COLO668 (cell line): ENCODE measurements at regions not wholly inside any gene's neighbourhood (a gene's known extent, or its start where the extent isn't known, plus 50 kb on each side); places are given as distances from the start of the nearest gene placed in this dataset.

Experiments
- DNase-seq: peaks from one replicate; lab custom pipeline; 2025; ENCODE audit not compliant: unreplicated experiment; lab: John Stamatoyannopoulos, UW

- no peak for DNase-seq
Observed at GRCh38 chr6:22082218-22082617, 214.6 kb downstream of the PRL start.

- no peak for DNase-seq
Observed at GRCh38 chr6:22083119-22083518, 213.7 kb downstream of the PRL start.

GRCh38 chr6:22087960-22088706, 208.7 kb downstream of the PRL start:
- no peak for DNase-seq

- no peak for DNase-seq
Observed at GRCh38 chr6:22091424-22091948, 205.3 kb downstream of the PRL start.

- DNase-seq, result no peak
Observed at GRCh38 chr6:22095836-22096235, 201.0 kb downstream of the PRL start.

GRCh38 chr6:22098601-22099031, 198.2 kb downstream of the PRL start:
- DNase-seq, result no peak

GRCh38 chr6:22099231-22099630, 197.6 kb downstream of the PRL start:
- DNase-seq, result no peak

- DNase-seq, result no peak
Observed at GRCh38 chr6:22099923-22100322, 196.9 kb downstream of the PRL start.

GRCh38 chr6:22101163-22101562, 195.7 kb downstream of the PRL start:
- DNase-seq, result no peak

- no peak for DNase-seq
Observed at GRCh38 chr6:22102671-22103070, 194.2 kb downstream of the PRL start.

GRCh38 chr6:22106451-22106850, 190.4 kb downstream of the PRL start:
- DNase-seq, result no peak

GRCh38 chr6:22106961-22107360, 189.9 kb downstream of the PRL start:
- no peak for DNase-seq

- DNase-seq, result no peak
Observed at GRCh38 chr6:22108199-22108598, 188.6 kb downstream of the PRL start.

- DNase-seq, result no peak
Observed at GRCh38 chr6:22110061-22110460, 186.8 kb downstream of the PRL start.

- no peak for DNase-seq
Observed at GRCh38 chr6:22112461-22112860, 184.4 kb downstream of the PRL start.

- DNase-seq, result no peak
Observed at GRCh38 chr6:22113026-22113766, 183.6 kb downstream of the PRL start.

GRCh38 chr6:22115559-22115958, 181.3 kb downstream of the PRL start:
- no peak for DNase-seq

- DNase-seq, result no peak
Observed at GRCh38 chr6:22117631-22118030, 179.2 kb downstream of the PRL start.

- DNase-seq, result no peak
Observed at GRCh38 chr6:22119500-22119899, 177.3 kb downstream of the PRL start.

GRCh38 chr6:22124756-22125155, 172.1 kb downstream of the PRL start:
- no peak for DNase-seq

- DNase-seq, result no peak
Observed at GRCh38 chr6:22126910-22127309, 169.9 kb downstream of the PRL start.

GRCh38 chr6:22129751-22130150, 167.1 kb downstream of the PRL start:
- DNase-seq, result no peak
